GM23338 (cell line): ENCODE measurements at regions not wholly inside any gene's neighbourhood (a gene's known extent, or its start where the extent isn't known, plus 50 kb on each side); places are given as distances from the start of the nearest gene placed in this dataset.

Source experiments
- ATAC-seq: fragments of 200-7000 bp; cut with Tn5 transposase; 3 replicates; pipeline ENCODE4 v1.9.1; 2020
- DNase-seq: peaks from one replicate; pipeline ENCODE4 v3.0.0-alpha.2; 2015; ENCODE audit warnings: low spot score
- H2AFZ ChIP-seq: fragments of 200-600 bp; sonication (generic); 2 replicates; pipeline ENCODE4 v1.8.0; 2016; ENCODE audit warnings: antibody characterized with exemption, mild to moderate bottlenecking, moderate library complexity
- H3F3A ChIP-seq: fragments of 200-600 bp; sonication (generic); replicated peaks from 2 replicates; pipeline ENCODE4 v1.8.0; 2017; ENCODE audit warnings: antibody characterized with exemption, mixed run types, low read depth
- H3K27ac ChIP-seq: fragments of 200-600 bp; sonication (generic); 2 replicates; pipeline ENCODE4 v1.6.1; 2016; ENCODE audit warnings: low read depth
- H3K27me3 ChIP-seq: fragments of 200-600 bp; sonication (generic); 2 replicates; pipeline ENCODE4 v1.8.0; 2016; ENCODE audit warnings: mild to moderate bottlenecking, mixed run types, moderate library complexity; ENCODE audit not compliant: insufficient read depth
- H3K36me3 ChIP-seq: fragments of 200-600 bp; sonication (generic); 2 replicates; pipeline ENCODE4 v1.8.0; 2016; ENCODE audit warnings: mild to moderate bottlenecking; ENCODE audit not compliant: insufficient read depth
- H3K4me1 ChIP-seq: fragments of 200-600 bp; sonication (generic); 2 replicates; pipeline ENCODE4 v1.8.0; 2016; ENCODE audit warnings: mild to moderate bottlenecking, moderate library complexity; ENCODE audit not compliant: insufficient read depth
- H3K4me2 ChIP-seq: fragments of 200-600 bp; sonication (generic); 2 replicates; pipeline ENCODE4 v1.7.1; 2017; ENCODE audit warnings: mixed run types
- H3K4me3 ChIP-seq: fragments of 200-600 bp; sonication (generic); 2 replicates; pipeline ENCODE4 v1.6.1; 2016; ENCODE audit warnings: mixed run types
- H3K79me2 ChIP-seq: fragments of 200-600 bp; sonication (generic); replicated peaks from 2 replicates; pipeline ENCODE4 v1.8.0; 2017; ENCODE audit warnings: mild to moderate bottlenecking; ENCODE audit not compliant: insufficient read depth
- H3K9me2 ChIP-seq: fragments of 200-600 bp; sonication (generic); 2 replicates; pipeline ENCODE4 v1.8.0; 2017; ENCODE audit not compliant: insufficient read depth
- H4K20me1 ChIP-seq: fragments of 200-600 bp; sonication (generic); replicated peaks from 2 replicates; pipeline ENCODE4 v1.8.0; 2017; ENCODE audit warnings: mild to moderate bottlenecking; ENCODE audit not compliant: insufficient read depth
- H3K27ac Mint-ChIP-seq: 2 replicates; pipeline ENCODE4 v1.8.0; 2020; ENCODE audit warnings: inconsistent platforms, mild to moderate bottlenecking, moderate library complexity, mixed read lengths
- H3K27me3 Mint-ChIP-seq: 3 replicates; pipeline ENCODE4 v1.8.0; 2022; ENCODE audit warnings: low read depth, mild to moderate bottlenecking, moderate library complexity, mixed read lengths, inconsistent platforms; ENCODE audit not compliant: insufficient read depth, poor library complexity
- H3K36me3 Mint-ChIP-seq: 3 replicates; pipeline ENCODE4 v1.8.0; 2021; ENCODE audit warnings: low read depth, mild to moderate bottlenecking, inconsistent platforms, moderate library complexity, mixed read lengths
- H3K4me1 Mint-ChIP-seq: 3 replicates; pipeline ENCODE4 v1.8.0; 2020; ENCODE audit warnings: mild to moderate bottlenecking, inconsistent platforms, mixed read lengths
- H3K4me3 Mint-ChIP-seq: 3 replicates; pipeline ENCODE4 v1.8.0; 2021; ENCODE audit warnings: moderate library complexity, mild to moderate bottlenecking, inconsistent platforms, mixed read lengths
- H3K9me3 Mint-ChIP-seq: 3 replicates; pipeline ENCODE4 v1.8.0; 2020; ENCODE audit warnings: moderate library complexity, mild to moderate bottlenecking, inconsistent platforms, mixed read lengths
- CREB1 ChIP-seq: fragments of 250-450 bp; sonication (Bioruptor Pico); IDR thresholded peaks from 2 replicates; pipeline ENCODE4 v1.5.0; 2020; ENCODE audit warnings: low read depth, mild to moderate bottlenecking, moderate library complexity
- CTCF ChIP-seq, 2 experiments: fragments of 200-600 bp in 1 of 2; sonication (generic) in 1 of 2; conservative IDR thresholded peaks; 2 replicates each; pipeline versions ENCODE4 v1.5.1 to v1.6.1; 2016 to 2017; ENCODE audit warnings: antibody characterized with exemption in 2 of 2, low read depth in 2 of 2, mild to moderate bottlenecking in 2 of 2, moderate library complexity in 1 of 2
- EZH2 ChIP-seq: fragments of 200-600 bp; sonication (generic); IDR thresholded peaks from one replicate; pipeline ENCODE4 v1.8.0; 2017; ENCODE audit warnings: antibody characterized with exemption, mild to moderate bottlenecking, low read depth; ENCODE audit not compliant: unreplicated experiment
- NANOG ChIP-seq: IDR thresholded peaks from 2 replicates; pipeline ENCODE4 v1.6.1; 2016; ENCODE audit warnings: antibody characterized with exemption, borderline replicate concordance
- POLR2AphosphoS5 ChIP-seq: IDR thresholded peaks from 2 replicates; pipeline ENCODE4 v1.6.1; 2016; ENCODE audit warnings: antibody characterized with exemption, low read depth
- REST ChIP-seq: IDR thresholded peaks from one replicate; pipeline ENCODE4 v1.6.1; 2018; ENCODE audit warnings: antibody characterized with exemption; ENCODE audit not compliant: unreplicated experiment
- ZNF114 ChIP-seq: fragments of 250-450 bp; sonication (Bioruptor Pico); IDR thresholded peaks from 2 replicates; pipeline ENCODE4 v1.5.0; 2020; ENCODE audit warnings: mild to moderate bottlenecking, moderate library complexity

DNA sequence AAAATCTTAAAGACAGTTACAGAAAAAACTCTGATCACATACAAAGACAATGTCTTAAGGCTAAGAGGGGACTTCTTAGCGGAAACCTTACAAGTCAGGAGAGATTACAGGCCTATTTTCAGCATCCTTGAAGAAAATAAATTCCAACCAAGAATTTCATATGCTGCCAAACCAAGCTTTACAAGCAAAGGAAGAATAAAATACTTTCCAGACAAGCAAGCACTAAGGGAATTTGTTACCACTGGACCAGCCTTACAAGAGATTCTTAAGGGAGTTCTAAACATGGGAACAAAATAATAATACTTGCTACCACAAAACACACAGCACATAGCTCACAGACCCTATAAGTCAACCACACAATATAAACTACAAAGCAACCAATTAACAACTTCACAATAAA is 255.8 kb upstream of the ZFP42 start (continued):
- no peak for TF ChIP-seq CTCF (conservative IDR thresholded peaks at IDR 0.05; ENCODE audit: low read depth in 2 of 2)
- TF ChIP-seq REST = no peak

DNA sequence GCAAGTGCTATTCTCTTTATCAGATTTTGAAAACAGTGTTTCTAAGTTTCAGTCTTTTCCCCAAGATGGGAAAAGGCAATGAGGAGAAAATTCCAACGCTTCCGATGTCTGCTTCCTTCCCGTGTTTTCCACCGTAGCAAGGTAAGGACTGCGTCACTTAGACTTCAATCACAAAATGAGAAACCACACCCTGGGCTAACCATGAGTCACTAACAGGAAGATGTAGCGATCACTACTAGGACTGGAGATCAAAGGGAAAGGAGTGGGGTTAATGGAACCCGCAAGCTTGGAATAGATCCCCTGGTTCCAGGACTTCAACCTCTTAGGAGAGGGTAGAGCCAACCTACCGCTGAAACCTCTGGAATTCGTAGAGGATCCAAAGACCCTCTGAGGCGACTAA is 250.7 kb upstream of the ZFP42 start:
- no peak overlapping the region for H3K4me3 Mint-ChIP-seq
- no peaks in the 10 kb centered on the region for H3K27me3 ChIP-seq
- H3K79me2 ChIP-seq = no peaks in the 10 kb centered on the region
- ATAC-seq (no peak), DNase-seq (no peak)
- no peaks in the 10 kb centered on the region for H3K27me3 Mint-ChIP-seq
- H3K27ac Mint-ChIP-seq = no peak overlapping the region
- no peak overlapping the region for H3K27ac ChIP-seq
- H3K36me3 ChIP-seq = no peaks in the 10 kb centered on the region
- no peaks in the 10 kb centered on the region for H3K4me1 ChIP-seq
- no peaks in the 10 kb centered on the region for H3F3A ChIP-seq
- H4K20me1 ChIP-seq = no peaks in the 10 kb centered on the region
- H3K4me2 ChIP-seq = no peak overlapping the region
- peaks cover 3% of the 10 kb centered on the region; the same call in 2 of the 3 replicates for H3K36me3 Mint-ChIP-seq
- H3K4me1 Mint-ChIP-seq = no peaks in the 10 kb centered on the region
- no peak overlapping the region for H3K4me3 ChIP-seq
- H2AFZ ChIP-seq = 0 out of 2 replicates have a peak overlapping the region, but pooled peaks have one; percentile 38
- H3K9me3 Mint-ChIP-seq = peaks cover 30% of the 10 kb centered on the region
- peaks cover 6% of the 10 kb centered on the region; the same call in 1 of the 2 replicates for H3K9me2 ChIP-seq
- TF ChIP-seq CTCF (conservative IDR thresholded peaks at IDR 0.05; ENCODE audit: low read depth in 2 of 2) (no peak), NANOG (no peak), CREB1 (no peak), ZNF114 (no peak), EZH2 (no peak), POLR2AphosphoS5 (no peak), REST (no peak)
